SU-DHL-6 (cell line): ENCODE measurements at regions not wholly inside any gene's neighbourhood (a gene's known extent, or its start where the extent isn't known, plus 50 kb on each side); places are given as distances from the start of the nearest gene placed in this dataset.

Experiments
- H2AFZ ChIP-seq: fragments of 200-600 bp; sonication (generic); 2 replicates; pipeline ENCODE4 v1.6.1; 2014; ENCODE audit warnings: low read depth, mild to moderate bottlenecking, moderate library complexity, mixed read lengths, antibody characterized with exemption, low read length; ENCODE audit not compliant: severe bottlenecking
- H3F3A ChIP-seq: fragments of 200-600 bp; shearing (Covaris generic); 2 replicates; pipeline ENCODE4 v1.6.0; 2016; ENCODE audit warnings: antibody characterized with exemption, mild to moderate bottlenecking; ENCODE audit not compliant: insufficient read depth
- H3K27ac ChIP-seq: fragments of 200-600 bp; sonication (generic); 2 replicates; pipeline ENCODE4 v1.5.1; 2016; ENCODE audit warnings: low read depth, mild to moderate bottlenecking, low read length, moderate library complexity, mixed read lengths
- H3K27me3 ChIP-seq: fragments of 200-600 bp; sonication (generic), shearing (Covaris generic); 2 replicates; pipeline ENCODE4 v1.6.0; 2014; ENCODE audit warnings: mild to moderate bottlenecking, low read length
- H3K36me3 ChIP-seq: fragments of 200-600 bp; sonication (generic); 2 replicates; pipeline ENCODE4 v1.6.1; 2014; ENCODE audit warnings: mild to moderate bottlenecking, low read length, mixed read lengths
- H3K4me2 ChIP-seq: fragments of 300-600, 200-600 bp; shearing (Covaris generic), sonication (generic); 2 replicates; pipeline ENCODE4 v1.6.0; 2014; ENCODE audit warnings: low read length, low read depth, mild to moderate bottlenecking; ENCODE audit not compliant: poor library complexity, severe bottlenecking
- H3K4me3 ChIP-seq: fragments of 200-600 bp; sonication (generic); 2 replicates; pipeline ENCODE4 v1.5.1; 2014; ENCODE audit warnings: antibody characterized with exemption, low read length, mild to moderate bottlenecking, mixed read lengths; ENCODE audit not compliant: insufficient read depth, poor library complexity, severe bottlenecking
- H3K79me2 ChIP-seq: fragments of 200-600 bp; sonication (generic); 2 replicates; pipeline ENCODE4 v1.6.1; 2014; ENCODE audit warnings: mild to moderate bottlenecking, low read length, moderate library complexity; ENCODE audit not compliant: insufficient read depth
- H3K9ac ChIP-seq: fragments of 200-600 bp; sonication (generic); 2 replicates; pipeline ENCODE4 v1.7.0; 2014; ENCODE audit warnings: mild to moderate bottlenecking, low read length
- H3K9me2 ChIP-seq: fragments of 200-600 bp; sonication (generic); replicated peaks from 2 replicates; pipeline ENCODE4 v1.6.1; 2014; ENCODE audit warnings: low read length; ENCODE audit not compliant: insufficient read depth
- H3K9me3 ChIP-seq: fragments of 200-600 bp; sonication (generic); 2 replicates; pipeline ENCODE4 v1.6.1; 2014; ENCODE audit warnings: low read length, mixed read lengths; ENCODE audit not compliant: insufficient read depth
- H4K20me1 ChIP-seq: fragments of 200-600 bp; sonication (generic); 2 replicates; pipeline ENCODE4 v1.6.1; 2014; ENCODE audit warnings: low read depth, mild to moderate bottlenecking, antibody characterized with exemption, low read length, moderate library complexity, mixed read lengths
- EZH2phosphoT487 ChIP-seq: fragments of 200-600 bp; sonication (generic), shearing (Covaris generic); conservative IDR thresholded peaks from 2 replicates; pipeline ENCODE4 v1.6.1; 2018; ENCODE audit warnings: mild to moderate bottlenecking, antibody characterized with exemption, low read length, moderate library complexity, mixed read lengths
- TF ChIP-seq, protein P1 (sequence below): fragments of 200-600 bp; sonication (generic); IDR thresholded peaks from one replicate; pipeline ENCODE4 v1.5.1; 2017; ENCODE audit warnings: antibody characterized with exemption, mild to moderate bottlenecking, low read length, moderate library complexity; ENCODE audit not compliant: insufficient read depth, poor library complexity, severe bottlenecking

DNA sequence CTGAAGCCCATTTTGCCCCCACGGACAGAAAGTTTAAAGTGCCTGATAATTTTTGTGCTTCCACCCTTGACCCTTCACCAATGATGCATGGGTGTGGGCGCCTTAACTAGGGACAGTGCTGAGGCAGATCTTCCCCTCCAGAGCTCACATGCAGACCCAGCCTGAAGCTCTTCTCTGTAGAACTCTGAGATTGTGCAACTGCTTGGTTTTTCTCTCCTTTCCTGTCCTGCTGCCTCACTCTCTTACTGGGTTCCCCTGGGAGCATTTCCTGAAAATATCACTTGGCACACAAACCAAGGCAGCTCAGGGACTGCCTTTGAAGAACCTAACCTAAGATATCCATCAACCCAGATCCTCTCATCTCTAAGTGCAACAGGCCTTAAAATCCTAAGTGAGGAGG is 220.3 kb upstream of the STT3B start:
- Histone ChIP-seq H3K4me3 (no peak overlapping the region), H3K79me2 (no peaks in the 10 kb centered on the region), H3F3A (no peaks in the 10 kb centered on the region), H3K4me2 (no peak overlapping the region), H4K20me1 (no peaks in the 10 kb centered on the region), H3K27me3 (no peaks in the 10 kb centered on the region), H2AFZ (no peak overlapping the region), H3K9me2 (no peaks in the 10 kb centered on the region), H3K9me3 (no peaks in the 10 kb centered on the region), H3K36me3 (no peaks in the 10 kb centered on the region), H3K9ac (no peak overlapping the region), H3K27ac (no peak overlapping the region)
- TF ChIP-seq, protein P1, sequence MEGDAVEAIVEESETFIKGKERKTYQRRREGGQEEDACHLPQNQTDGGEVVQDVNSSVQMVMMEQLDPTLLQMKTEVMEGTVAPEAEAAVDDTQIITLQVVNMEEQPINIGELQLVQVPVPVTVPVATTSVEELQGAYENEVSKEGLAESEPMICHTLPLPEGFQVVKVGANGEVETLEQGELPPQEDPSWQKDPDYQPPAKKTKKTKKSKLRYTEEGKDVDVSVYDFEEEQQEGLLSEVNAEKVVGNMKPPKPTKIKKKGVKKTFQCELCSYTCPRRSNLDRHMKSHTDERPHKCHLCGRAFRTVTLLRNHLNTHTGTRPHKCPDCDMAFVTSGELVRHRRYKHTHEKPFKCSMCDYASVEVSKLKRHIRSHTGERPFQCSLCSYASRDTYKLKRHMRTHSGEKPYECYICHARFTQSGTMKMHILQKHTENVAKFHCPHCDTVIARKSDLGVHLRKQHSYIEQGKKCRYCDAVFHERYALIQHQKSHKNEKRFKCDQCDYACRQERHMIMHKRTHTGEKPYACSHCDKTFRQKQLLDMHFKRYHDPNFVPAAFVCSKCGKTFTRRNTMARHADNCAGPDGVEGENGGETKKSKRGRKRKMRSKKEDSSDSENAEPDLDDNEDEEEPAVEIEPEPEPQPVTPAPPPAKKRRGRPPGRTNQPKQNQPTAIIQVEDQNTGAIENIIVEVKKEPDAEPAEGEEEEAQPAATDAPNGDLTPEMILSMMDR = no peak
- TF ChIP-seq EZH2phosphoT487 = no peak

DNA sequence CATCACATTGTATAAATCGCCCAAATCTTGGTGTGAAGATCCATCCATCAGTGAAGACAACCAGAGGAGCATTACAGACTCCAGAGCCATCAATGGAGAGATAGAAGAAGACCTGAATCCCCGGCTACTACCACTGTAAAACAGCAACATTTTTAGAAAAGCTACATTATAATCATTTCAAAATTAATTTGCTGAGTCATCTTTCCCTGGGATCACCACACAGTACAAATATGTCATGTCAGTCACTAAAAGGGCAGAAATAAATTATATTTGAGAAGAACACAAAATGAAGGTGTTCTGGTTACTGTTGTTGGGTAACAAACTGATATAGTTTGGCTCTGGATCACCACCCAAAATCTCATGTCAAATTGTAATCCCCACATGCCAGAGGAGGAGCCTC is 218.5 kb upstream of the STT3B start:
- Histone ChIP-seq H3F3A (no peaks in the 10 kb centered on the region), H2AFZ (no peak overlapping the region), H4K20me1 (no peaks in the 10 kb centered on the region), H3K36me3 (no peaks in the 10 kb centered on the region), H3K79me2 (no peaks in the 10 kb centered on the region), H3K9me2 (no peaks in the 10 kb centered on the region), H3K27ac (no peak overlapping the region), H3K4me3 (no peak overlapping the region), H3K9ac (no peak overlapping the region), H3K9me3 (no peaks in the 10 kb centered on the region), H3K27me3 (no peaks in the 10 kb centered on the region), H3K4me2 (no peak overlapping the region)
- TF ChIP-seq, protein P1 = no peak
- TF ChIP-seq EZH2phosphoT487 = no peak

DNA sequence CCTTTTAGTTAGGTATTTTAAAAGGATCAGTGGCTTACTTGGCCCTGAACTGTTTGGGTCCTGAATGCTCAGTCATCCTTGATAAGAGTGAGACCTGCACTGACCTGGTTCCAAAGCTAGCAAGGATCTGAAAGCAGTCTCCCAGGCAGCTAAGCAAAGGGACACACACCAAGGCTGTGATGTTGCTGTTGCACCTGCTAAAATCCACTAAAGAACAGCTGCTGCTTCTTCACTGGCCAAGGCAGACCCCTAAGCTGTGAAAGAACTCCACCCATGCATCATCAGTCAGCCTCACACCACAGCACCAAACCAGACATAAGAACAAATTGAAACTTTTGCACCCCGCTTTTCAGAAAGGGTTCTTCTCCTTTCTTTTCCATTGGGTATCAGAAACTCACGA is 213.4 kb upstream of the STT3B start:
- H3K4me2 ChIP-seq = no peak overlapping the region
- TF ChIP-seq, protein P1 = no peak
- TF ChIP-seq EZH2phosphoT487 = no peak

DNA sequence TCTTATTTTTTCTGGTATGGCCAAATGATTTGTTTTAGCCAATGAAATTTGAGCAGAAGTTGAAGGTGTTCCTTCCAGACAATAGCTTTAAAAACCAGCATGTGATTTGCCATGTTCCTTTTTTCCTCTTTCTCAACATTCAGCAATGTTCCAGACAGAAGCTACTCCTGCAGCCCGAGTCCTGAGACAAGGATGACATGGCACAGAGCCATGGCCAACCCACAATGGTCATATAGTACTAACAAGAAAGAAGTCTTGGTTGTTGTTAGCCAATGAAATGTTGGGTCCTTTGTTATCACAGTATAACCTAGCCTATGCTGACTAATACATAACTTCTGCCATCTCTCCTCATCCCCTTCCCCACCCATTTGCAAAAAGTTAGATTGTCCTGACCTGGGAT is 211.1 kb upstream of the STT3B start:
- no peak overlapping the region for H3K27ac ChIP-seq
- no peak overlapping the region for H3K4me3 ChIP-seq
- TF ChIP-seq EZH2phosphoT487 = no peak
- TF ChIP-seq, protein P1 = no peak
- H3K9me3 ChIP-seq = no peaks in the 10 kb centered on the region
- no peaks in the 10 kb centered on the region for H3K27me3 ChIP-seq
- no peak overlapping the region for H2AFZ ChIP-seq
- H3K4me2 ChIP-seq = no peak overlapping the region
- no peaks in the 10 kb centered on the region for H4K20me1 ChIP-seq
- no peak overlapping the region for H3K9ac ChIP-seq
- H3K79me2 ChIP-seq = no peaks in the 10 kb centered on the region
- no peaks in the 10 kb centered on the region for H3K9me2 ChIP-seq
- no peaks in the 10 kb centered on the region for H3K36me3 ChIP-seq
- H3F3A ChIP-seq = no peaks in the 10 kb centered on the region

More for the DNA sequence above, 213.4 kb upstream of the STT3B start:
- H3K27ac ChIP-seq = no peak overlapping the region
- no peaks in the 10 kb centered on the region for H3K79me2 ChIP-seq
- H2AFZ ChIP-seq = no peak overlapping the region
- no peaks in the 10 kb centered on the region for H3F3A ChIP-seq
- H3K27me3 ChIP-seq = no peaks in the 10 kb centered on the region
- no peaks in the 10 kb centered on the region for H4K20me1 ChIP-seq
- H3K9me3 ChIP-seq = no peaks in the 10 kb centered on the region
- H3K36me3 ChIP-seq = no peaks in the 10 kb centered on the region
- H3K9ac ChIP-seq = no peak overlapping the region
- H3K4me3 ChIP-seq = no peak overlapping the region
- H3K9me2 ChIP-seq = no peaks in the 10 kb centered on the region
